ENCODE measurements at regions not wholly inside any gene's neighbourhood (a gene's known extent, or its start where the extent isn't known, plus 50 kb on each side); places are given as distances from the start of the nearest gene placed in this dataset.

GRCh38 chr3:107294117-107294516, 83.1 kb upstream of the CCDC54 start:
- TF ChIP-seq POLR2A (IDR thresholded peaks at IDR 0.05; ENCODE audit: low read depth, low read length) (no peak), TAF1 (IDR thresholded peaks at IDR 0.05; ENCODE audit: borderline replicate concordance, low read depth, low read length) (no peak), POLR2AphosphoS5 (IDR thresholded peaks at IDR 0.05; ENCODE audit: low read depth, low read length) (no peak)

All from GM12892 (cell line).